ENCODE measurements at regions not wholly inside any gene's neighbourhood (a gene's known extent, or its start where the extent isn't known, plus 50 kb on each side); places are given as distances from the start of the nearest gene placed in this dataset.

DNA sequence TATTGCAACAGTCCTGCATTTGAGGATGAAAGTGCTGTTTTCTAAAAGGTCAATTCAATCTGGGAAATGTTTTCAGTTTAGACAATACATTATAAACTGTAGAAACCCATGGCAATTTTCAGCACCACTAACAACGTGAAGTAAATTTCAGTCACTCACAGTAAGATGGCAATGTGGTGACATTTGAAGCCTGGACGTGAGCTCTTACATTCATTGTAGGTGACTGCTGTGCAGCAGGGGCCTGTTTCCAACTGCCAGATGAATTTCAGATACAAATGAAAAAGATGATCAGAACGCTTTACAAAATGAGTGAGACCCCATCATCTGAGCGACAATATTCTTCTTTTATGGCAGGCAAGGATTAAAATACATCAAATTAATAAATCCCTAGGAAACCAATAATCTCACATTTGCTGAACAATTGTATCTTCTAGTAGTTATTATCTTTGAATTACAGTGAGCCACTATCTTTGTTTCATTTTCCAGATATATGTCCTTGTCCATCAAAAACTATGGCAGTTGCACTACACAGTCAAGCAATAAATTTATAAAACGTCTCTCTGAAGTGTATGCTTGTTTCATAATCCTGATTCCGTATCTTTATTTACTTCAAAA lies 1816.8 kb downstream of the OLFM4 start:
- H3K4me1 ChIP-seq, result no peaks in the 10 kb centered on the region
- H3K27ac ChIP-seq, result no peak overlapping the region
- H3K9me3 ChIP-seq, result no peaks in the 10 kb centered on the region
- H3K4me3 ChIP-seq, result no peak overlapping the region
- H3K36me3 ChIP-seq, result no peaks in the 10 kb centered on the region
- H3K27me3 ChIP-seq, result no peaks in the 10 kb centered on the region
- TF ChIP-seq CTCF (IDR thresholded peaks at IDR 0.05), result no peak
- TF ChIP-seq POLR2A (IDR thresholded peaks at IDR 0.05), result no peak
- DNase-seq, result no peak

DNA sequence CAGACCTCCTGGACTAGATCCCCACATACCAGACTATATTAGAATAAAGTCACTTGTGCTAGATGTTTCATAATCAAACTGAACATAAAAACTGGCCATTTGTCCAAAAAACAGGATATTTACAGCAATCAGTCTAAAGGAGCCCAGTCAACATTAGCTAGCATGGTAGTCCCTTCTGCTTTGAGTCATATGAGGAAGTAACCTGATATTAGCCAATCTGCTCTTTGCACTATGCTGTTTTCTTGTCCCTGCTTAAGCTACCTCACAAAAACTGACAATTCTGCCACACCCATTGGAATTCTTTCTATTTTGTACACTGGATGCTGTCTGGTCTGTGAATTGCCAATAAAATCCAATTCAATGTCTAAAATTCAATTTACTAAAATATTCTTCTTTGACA lies 1824.2 kb downstream of the OLFM4 start:
- DNase-seq, result no peak

GRCh38 chr13:54859827-54860226 lies 1831.2 kb downstream of the OLFM4 start:
- no peak overlapping the region for H3K4me3 ChIP-seq
- DNase-seq, result no peak
- no peak for TF ChIP-seq POLR2A (IDR thresholded peaks at IDR 0.05)
- no peak for TF ChIP-seq CTCF (IDR thresholded peaks at IDR 0.05)
- H3K36me3 ChIP-seq, result no peaks in the 10 kb centered on the region
- no peaks in the 10 kb centered on the region for H3K27me3 ChIP-seq
- no peak overlapping the region for H3K27ac ChIP-seq
- H3K4me1 ChIP-seq, result no peaks in the 10 kb centered on the region
- no peaks in the 10 kb centered on the region for H3K9me3 ChIP-seq

More for the DNA sequence above, 1824.2 kb downstream of the OLFM4 start:
- H3K27ac ChIP-seq, result no peak overlapping the region
- H3K27me3 ChIP-seq, result no peaks in the 10 kb centered on the region
- no peaks in the 10 kb centered on the region for H3K9me3 ChIP-seq
- no peaks in the 10 kb centered on the region for H3K36me3 ChIP-seq
- no peak for TF ChIP-seq CTCF (IDR thresholded peaks at IDR 0.05)
- TF ChIP-seq POLR2A (IDR thresholded peaks at IDR 0.05), result no peak
- no peak overlapping the region for H3K4me3 ChIP-seq
- H3K4me1 ChIP-seq, result no peaks in the 10 kb centered on the region

DNA sequence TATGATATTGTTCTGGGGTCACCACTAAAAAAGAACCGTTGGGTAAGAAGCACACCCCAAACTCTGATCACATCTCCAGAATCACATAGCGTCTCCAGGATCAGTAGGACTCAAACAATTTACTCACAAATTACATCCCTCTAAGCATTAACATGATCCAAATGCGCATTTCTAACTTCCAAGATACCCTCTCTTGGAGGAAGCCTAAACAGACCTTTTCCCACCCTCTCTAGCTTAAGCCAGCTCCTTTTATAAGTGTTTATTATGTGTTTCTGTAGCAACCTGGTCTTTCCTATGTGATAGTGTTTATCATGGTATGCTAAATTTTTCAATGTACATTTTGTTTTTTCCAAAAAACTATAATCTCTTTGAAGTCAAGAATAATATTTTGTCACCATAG lies 1846.5 kb downstream of the OLFM4 start:
- TF ChIP-seq CTCF (IDR thresholded peaks at IDR 0.05), result no peak
- no peak for TF ChIP-seq POLR2A (IDR thresholded peaks at IDR 0.05)
- no peaks in the 10 kb centered on the region for H3K36me3 ChIP-seq

DNA sequence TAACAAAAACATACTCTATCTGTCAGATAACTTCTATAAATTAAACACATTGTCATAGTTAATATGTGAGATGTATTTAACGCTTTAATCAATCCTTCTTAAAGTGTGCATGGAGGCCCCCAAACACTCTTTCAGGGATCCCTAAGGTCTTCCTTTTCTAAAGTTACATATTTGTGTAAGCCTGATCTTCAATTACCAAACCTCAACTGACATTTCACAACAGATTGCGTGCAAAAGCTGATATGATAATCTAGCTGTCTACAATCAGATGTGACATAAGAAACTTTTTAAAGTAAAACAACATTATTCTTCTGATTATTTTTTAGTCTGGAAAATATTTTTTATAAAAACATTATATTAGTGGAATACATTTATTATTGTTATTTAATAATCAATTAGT lies 1850.4 kb downstream of the OLFM4 start:
- Histone ChIP-seq H3K27me3 (no peaks in the 10 kb centered on the region), H3K36me3 (no peaks in the 10 kb centered on the region), H3K4me1 (no peaks in the 10 kb centered on the region), H3K4me3 (no peak overlapping the region), H3K27ac (no peak overlapping the region), H3K9me3 (no peaks in the 10 kb centered on the region)
- TF ChIP-seq CTCF (IDR thresholded peaks at IDR 0.05) (no peak), POLR2A (IDR thresholded peaks at IDR 0.05) (no peak)
- no peak for DNase-seq

More for the DNA sequence above, 1846.5 kb downstream of the OLFM4 start:
- Histone ChIP-seq H3K4me3 (no peak overlapping the region), H3K27me3 (no peaks in the 10 kb centered on the region), H3K9me3 (no peaks in the 10 kb centered on the region), H3K4me1 (no peaks in the 10 kb centered on the region), H3K27ac (no peak overlapping the region)
- DNase-seq, result no peak

GRCh38 chr13:54884682-54885081 lies 1856.1 kb downstream of the OLFM4 start:
- TF ChIP-seq CTCF (IDR thresholded peaks at IDR 0.05) (no peak), POLR2A (IDR thresholded peaks at IDR 0.05) (no peak)
- Histone ChIP-seq H3K4me3 (no peak overlapping the region), H3K9me3 (no peaks in the 10 kb centered on the region), H3K27ac (no peak overlapping the region), H3K27me3 (no peaks in the 10 kb centered on the region), H3K36me3 (no peaks in the 10 kb centered on the region), H3K4me1 (no peaks in the 10 kb centered on the region)
- no peak for DNase-seq

Data from Peyer's patch (tissue), 4 donors.